Mesenchymal stem cell (in vitro differentiated cells and primary cell): ENCODE measurements at regions not wholly inside any gene's neighbourhood (a gene's known extent, or its start where the extent isn't known, plus 50 kb on each side); places are given as distances from the start of the nearest gene placed in this dataset.

Source experiments
- DNase-seq: peaks from one replicate; pipeline ENCODE4 v3.0.0-alpha.2; 2013
- H2AFZ ChIP-seq: one replicate; pipeline ENCODE4 v1.6.1; 2013; ENCODE audit warnings: low read depth, mild to moderate bottlenecking, control low read depth, inconsistent platforms, low read length, moderate library complexity
- H2AK5ac ChIP-seq: 2 replicates; pipeline ENCODE4 v1.6.1; 2013; ENCODE audit warnings: low read length, moderate library complexity, mild to moderate bottlenecking, inconsistent platforms; ENCODE audit not compliant: severe bottlenecking
- H2BK120ac ChIP-seq: one replicate; pipeline ENCODE4 v1.6.1; 2013; ENCODE audit warnings: low read depth, mild to moderate bottlenecking, inconsistent platforms, low read length, moderate library complexity
- H2BK12ac ChIP-seq, 2 experiments: one replicate each; pipeline ENCODE4 v1.6.1; 2013; ENCODE audit warnings: inconsistent platforms in 2 of 2, low read length in 2 of 2, mild to moderate bottlenecking in 2 of 2, moderate library complexity in 2 of 2, control low read depth in 1 of 2
- H2BK15ac ChIP-seq: one replicate; pipeline ENCODE4 v1.6.1; 2013; ENCODE audit warnings: mild to moderate bottlenecking, low read depth, inconsistent platforms; ENCODE audit not compliant: poor library complexity, severe bottlenecking
- H2BK5ac ChIP-seq: 2 replicates; pipeline ENCODE4 v1.6.1; 2013; ENCODE audit warnings: low read depth, mild to moderate bottlenecking, low read length, control low read depth, inconsistent platforms; ENCODE audit not compliant: poor library complexity, severe bottlenecking
- H3K14ac ChIP-seq, 2 experiments: one replicate each; pipeline ENCODE4 v1.6.1; 2013; ENCODE audit warnings: inconsistent platforms in 2 of 2, low read length in 2 of 2, control low read depth in 1 of 2, mild to moderate bottlenecking in 1 of 2, moderate library complexity in 1 of 2
- H3K18ac ChIP-seq, 2 experiments: one replicate each; pipeline ENCODE4 v1.6.1; 2013; ENCODE audit warnings: inconsistent platforms in 2 of 2, low read length in 2 of 2, control low read depth in 1 of 2, low read depth in 1 of 2, mild to moderate bottlenecking in 1 of 2
- H3K23ac ChIP-seq, 2 experiments: one replicate each; pipeline ENCODE4 v1.6.1; 2013; ENCODE audit warnings: inconsistent platforms in 2 of 2, low read length in 2 of 2, mild to moderate bottlenecking in 2 of 2, moderate library complexity in 2 of 2, control low read depth in 1 of 2
- H3K27ac ChIP-seq: 2 replicates; pipeline ENCODE4 v1.5.1; 2013; ENCODE audit warnings: mild to moderate bottlenecking, moderate library complexity, low read length, control low read depth, inconsistent platforms; ENCODE audit not compliant: poor library complexity, severe bottlenecking
- H3K27me3 ChIP-seq, 2 experiments: 2 replicates each; pipeline versions ENCODE4 v1.6.1 to v1.7.0; 2013; ENCODE audit warnings: low read length in 2 of 2, mild to moderate bottlenecking in 2 of 2, moderate library complexity in 2 of 2, control low read depth in 1 of 2, inconsistent platforms in 1 of 2; ENCODE audit not compliant: control insufficient read depth in 1 of 2, insufficient read depth in 1 of 2
- H3K36me3 ChIP-seq, 2 experiments: 2 replicates each; pipeline versions ENCODE4 v1.6.1 to v1.7.0; 2013; ENCODE audit warnings: low read length in 2 of 2, control low read depth in 1 of 2, inconsistent platforms in 1 of 2, low read depth in 1 of 2, mild to moderate bottlenecking in 1 of 2; ENCODE audit not compliant: insufficient read depth in 2 of 2, control insufficient read depth in 1 of 2
- H3K4ac ChIP-seq, 2 experiments: one replicate each; pipeline ENCODE4 v1.6.1; 2013; ENCODE audit warnings: inconsistent platforms in 2 of 2, low read length in 2 of 2, mild to moderate bottlenecking in 2 of 2, moderate library complexity in 2 of 2, control low read depth in 1 of 2, low read depth in 1 of 2
- H3K4me1 ChIP-seq: 2 replicates; pipeline ENCODE4 v1.6.1; 2013; ENCODE audit warnings: low read depth, low read length, control low read depth; ENCODE audit not compliant: control insufficient read depth, insufficient read depth
- H3K4me2 ChIP-seq: 2 replicates; pipeline ENCODE4 v1.6.1; 2013; ENCODE audit warnings: low read length, mild to moderate bottlenecking, inconsistent platforms; ENCODE audit not compliant: poor library complexity, severe bottlenecking
- H3K4me3 ChIP-seq, 2 experiments: 2 replicates each; pipeline versions ENCODE4 v1.5.1 to v1.7.0; 2013; ENCODE audit warnings: low read length in 2 of 2, mild to moderate bottlenecking in 2 of 2, control low read depth in 1 of 2, low read depth in 1 of 2; ENCODE audit not compliant: insufficient read depth in 1 of 2
- H3K79me1 ChIP-seq: replicated peaks from 2 replicates; pipeline ENCODE4 v1.6.1; 2013; ENCODE audit warnings: mild to moderate bottlenecking, control low read depth, low read length, inconsistent platforms; ENCODE audit not compliant: poor library complexity, severe bottlenecking
- H3K9ac ChIP-seq: 2 replicates; pipeline ENCODE4 v1.7.0; 2013; ENCODE audit warnings: mild to moderate bottlenecking, low read length, moderate library complexity
- H3K9me3 ChIP-seq: 2 replicates; pipeline ENCODE4 v1.7.0; 2013; ENCODE audit warnings: mild to moderate bottlenecking, low read length; ENCODE audit not compliant: control insufficient read depth
- H4K8ac ChIP-seq: one replicate; pipeline ENCODE4 v1.6.1; 2013; ENCODE audit warnings: inconsistent platforms, mild to moderate bottlenecking, low read length, moderate library complexity
- H4K91ac ChIP-seq: one replicate; pipeline ENCODE4 v1.6.1; 2013; ENCODE audit warnings: mild to moderate bottlenecking, low read length, inconsistent platforms
- WGBS: methylation state at CpG from one replicate; pipeline ENCODE4 v1.1.7; 2013; ENCODE audit warnings: mixed read lengths; 5-methylcytosine and 5-hydroxymethylcytosine counted together

- H3K9me3 ChIP-seq = no peaks in the 10 kb centered on the region
- no peak for DNase-seq
- H3K27me3 ChIP-seq = peaks cover 0 to 16% of the 10 kb centered on the region in 2 experiments
- H2AFZ ChIP-seq = no peak overlapping the region
- no peak overlapping the region for H3K4me3 ChIP-seq
- H2AK5ac ChIP-seq = no peak overlapping the region
- no peak overlapping the region for H3K23ac ChIP-seq
- no peaks in the 10 kb centered on the region for H3K79me1 ChIP-seq
- H3K18ac ChIP-seq = no peak overlapping the region
- H3K14ac ChIP-seq = no peak overlapping the region
- WGBS = 100% methylated on average over 1 of the region's 6 CpGs
- H4K91ac ChIP-seq = no peak overlapping the region
- H2BK120ac ChIP-seq = no peak overlapping the region
- no peak overlapping the region for H3K4me2 ChIP-seq
- no peak overlapping the region for H4K8ac ChIP-seq
- no peak overlapping the region for H2BK15ac ChIP-seq
- H3K36me3 ChIP-seq = no peaks in the 10 kb centered on the region
- no peaks in the 10 kb centered on the region for H3K4me1 ChIP-seq
- H2BK12ac ChIP-seq = no peak overlapping the region
- H3K9ac ChIP-seq = no peak overlapping the region
- no peak overlapping the region for H2BK5ac ChIP-seq
- H3K4ac ChIP-seq = no peak overlapping the region
- H3K27ac ChIP-seq = no peak overlapping the region
Observed at GRCh38 chrX:44088510-44089144, 115.4 kb upstream of the NDP start.

- 31% methylated on average over 1 of the region's 1 CpG for WGBS
- no peak overlapping the region for H3K4ac ChIP-seq
- no peak overlapping the region for H3K23ac ChIP-seq
- no peak overlapping the region for H3K4me3 ChIP-seq
- H3K18ac ChIP-seq = no peak overlapping the region
- H3K27ac ChIP-seq = no peak overlapping the region
- H2BK5ac ChIP-seq = no peak overlapping the region
- H2BK12ac ChIP-seq = no peak overlapping the region
- no peaks in the 10 kb centered on the region for H3K4me1 ChIP-seq
- H3K9me3 ChIP-seq = no peaks in the 10 kb centered on the region
- no peak overlapping the region for H2AK5ac ChIP-seq
- peaks cover 0 to 7% of the 10 kb centered on the region in 2 experiments for H3K27me3 ChIP-seq
- no peak overlapping the region for H2AFZ ChIP-seq
- H3K79me1 ChIP-seq = no peaks in the 10 kb centered on the region
- H3K36me3 ChIP-seq = no peaks in the 10 kb centered on the region
- H2BK15ac ChIP-seq = no peak overlapping the region
- no peak overlapping the region for H2BK120ac ChIP-seq
- H3K4me2 ChIP-seq = no peak overlapping the region
- H3K9ac ChIP-seq = no peak overlapping the region
- no peak overlapping the region for H4K91ac ChIP-seq
- no peak for DNase-seq
- H3K14ac ChIP-seq = no peak overlapping the region
- no peak overlapping the region for H4K8ac ChIP-seq
Observed at GRCh38 chrX:44085209-44085608, 112.0 kb upstream of the NDP start.

GRCh38 chrX:44082829-44083228 lies 109.6 kb upstream of the NDP start:
- no peak overlapping the region for H3K18ac ChIP-seq
- peaks cover 0 to 3% of the 10 kb centered on the region in 2 experiments for H3K27me3 ChIP-seq
- no peak overlapping the region for H2AK5ac ChIP-seq
- no peak overlapping the region for H2BK120ac ChIP-seq
- H3K79me1 ChIP-seq = no peaks in the 10 kb centered on the region
- no peak overlapping the region for H2AFZ ChIP-seq
- no peak for DNase-seq
- H3K14ac ChIP-seq = no peak overlapping the region
- no peak overlapping the region for H4K91ac ChIP-seq
- no peak overlapping the region for H3K4ac ChIP-seq
- H3K4me1 ChIP-seq = no peaks in the 10 kb centered on the region
- H3K27ac ChIP-seq = no peak overlapping the region
- H3K36me3 ChIP-seq = no peaks in the 10 kb centered on the region
- WGBS = 91% methylated on average over 4 of the region's 5 CpGs
- peaks cover 4% of the 10 kb centered on the region for H3K9me3 ChIP-seq
- no peak overlapping the region for H3K4me3 ChIP-seq
- no peak overlapping the region for H2BK12ac ChIP-seq
- no peak overlapping the region for H3K4me2 ChIP-seq
- H2BK5ac ChIP-seq = no peak overlapping the region
- H4K8ac ChIP-seq = no peak overlapping the region
- no peak overlapping the region for H2BK15ac ChIP-seq
- H3K9ac ChIP-seq = no peak overlapping the region
- no peak overlapping the region for H3K23ac ChIP-seq

- H2BK12ac ChIP-seq = no peak overlapping the region
- no peak for DNase-seq
- H3K18ac ChIP-seq = no peak overlapping the region
- H2BK5ac ChIP-seq = no peak overlapping the region
- no peak overlapping the region for H3K4me3 ChIP-seq
- H4K91ac ChIP-seq = no peak overlapping the region
- no peak overlapping the region for H3K27ac ChIP-seq
- H3K9me3 ChIP-seq = peaks cover 9% of the 10 kb centered on the region
- H3K27me3 ChIP-seq = peaks cover 0 to 8% of the 10 kb centered on the region in 2 experiments
- no peak overlapping the region for H2AFZ ChIP-seq
- 74% methylated on average over 2 of the region's 7 CpGs for WGBS
- H3K14ac ChIP-seq = no peak overlapping the region
- no peak overlapping the region for H4K8ac ChIP-seq
- no peak overlapping the region for H2AK5ac ChIP-seq
- H3K23ac ChIP-seq = no peak overlapping the region
- H2BK15ac ChIP-seq = no peak overlapping the region
- H3K4ac ChIP-seq = no peak overlapping the region
- no peak overlapping the region for H3K4me2 ChIP-seq
- H2BK120ac ChIP-seq = no peak overlapping the region
- no peaks in the 10 kb centered on the region for H3K36me3 ChIP-seq
- no peak overlapping the region for H3K9ac ChIP-seq
- no peaks in the 10 kb centered on the region for H3K79me1 ChIP-seq
- no peaks in the 10 kb centered on the region for H3K4me1 ChIP-seq
Observed at GRCh38 chrX:44080083-44080482, 106.9 kb upstream of the NDP start.
